Spleen (tissue), 7 donors: ENCODE measurements at regions not wholly inside any gene's neighbourhood (a gene's known extent, or its start where the extent isn't known, plus 50 kb on each side); places are given as distances from the start of the nearest gene placed in this dataset.

Experiments used
- POLR2A ChIP-seq, 3 donors: fragments of 450-650 bp; IDR thresholded peaks; one replicate each; pipeline ENCODE4 v1.5.1; 2017; ENCODE audit warnings: antibody characterized with exemption in 3 of 3, mild to moderate bottlenecking in 1 of 3
- POLR2AphosphoS5 ChIP-seq, 3 donors: sonication (generic); formaldehyde crosslinking; IDR thresholded peaks; one replicate each; pipeline ENCODE4 v1.5.1; 2017; ENCODE audit warnings: antibody characterized with exemption in 3 of 3
- TF ChIP-seq, protein P1 (sequence below), 11 experiments: fragments of 200-600 bp in 7 of 11; fragments of 450-650 bp in 4 of 11; sonication (generic) in 4 of 11; IDR thresholded peaks in 8 of 11; conservative IDR thresholded peaks in 3 of 11; 1 replicate in 7 of 11; 2 replicates in 4 of 11; pipeline versions ENCODE4 v1.4.0 to v1.8.0; 2016 to 2021; ENCODE audit warnings: antibody characterized with exemption in 11 of 11, inconsistent platforms in 4 of 11, mild to moderate bottlenecking in 1 of 11
- donor health status: DM: no; HTN: no; CAD: no; lungs with moderate emphysema.
- donor health status: DM: no; HTN: no; CAD: no.
- donor health status: DM: no; HTN: no; CAD: no.

DNA sequence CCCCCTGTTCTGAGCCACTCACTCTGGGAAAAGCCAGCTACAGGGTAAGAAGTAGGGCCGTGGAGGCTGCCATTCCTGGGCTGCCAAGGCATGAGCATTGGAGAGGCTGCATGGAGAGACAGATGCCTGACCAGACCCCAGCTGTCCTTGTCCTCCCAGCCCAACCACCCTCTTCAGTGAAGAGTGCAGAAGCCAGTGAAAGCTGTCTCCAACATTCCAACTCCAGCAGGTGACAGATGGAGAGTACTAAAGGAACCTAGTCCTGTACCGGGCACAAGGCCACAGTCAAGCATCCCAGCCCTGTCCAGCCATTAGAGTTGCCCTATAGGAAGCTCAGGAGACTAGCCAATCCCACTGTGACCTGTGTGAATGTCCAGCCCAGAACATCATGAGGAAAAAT is 165.1 kb downstream of the DIRAS2 start:
- TF ChIP-seq POLR2A (IDR thresholded peaks at IDR 0.05) (no peak), POLR2AphosphoS5 (IDR thresholded peaks at IDR 0.05) (no peak)
- TF ChIP-seq, protein P1, sequence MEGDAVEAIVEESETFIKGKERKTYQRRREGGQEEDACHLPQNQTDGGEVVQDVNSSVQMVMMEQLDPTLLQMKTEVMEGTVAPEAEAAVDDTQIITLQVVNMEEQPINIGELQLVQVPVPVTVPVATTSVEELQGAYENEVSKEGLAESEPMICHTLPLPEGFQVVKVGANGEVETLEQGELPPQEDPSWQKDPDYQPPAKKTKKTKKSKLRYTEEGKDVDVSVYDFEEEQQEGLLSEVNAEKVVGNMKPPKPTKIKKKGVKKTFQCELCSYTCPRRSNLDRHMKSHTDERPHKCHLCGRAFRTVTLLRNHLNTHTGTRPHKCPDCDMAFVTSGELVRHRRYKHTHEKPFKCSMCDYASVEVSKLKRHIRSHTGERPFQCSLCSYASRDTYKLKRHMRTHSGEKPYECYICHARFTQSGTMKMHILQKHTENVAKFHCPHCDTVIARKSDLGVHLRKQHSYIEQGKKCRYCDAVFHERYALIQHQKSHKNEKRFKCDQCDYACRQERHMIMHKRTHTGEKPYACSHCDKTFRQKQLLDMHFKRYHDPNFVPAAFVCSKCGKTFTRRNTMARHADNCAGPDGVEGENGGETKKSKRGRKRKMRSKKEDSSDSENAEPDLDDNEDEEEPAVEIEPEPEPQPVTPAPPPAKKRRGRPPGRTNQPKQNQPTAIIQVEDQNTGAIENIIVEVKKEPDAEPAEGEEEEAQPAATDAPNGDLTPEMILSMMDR (IDR thresholded peaks at IDR 0.05 in 8 of 11, conservative IDR thresholded peaks at IDR 0.05 in 3 of 11), result no peak
